Karpas-422 (cell line): ENCODE measurements at regions not wholly inside any gene's neighbourhood (a gene's known extent, or its start where the extent isn't known, plus 50 kb on each side); places are given as distances from the start of the nearest gene placed in this dataset.

ENCODE experiments used
- DNase-seq: peaks from one replicate; pipeline ENCODE4 v3.0.0-alpha.2; 2015
- H2AFZ ChIP-seq: fragments of 200-600 bp; sonication (generic); 2 replicates; pipeline ENCODE4 v1.6.1; 2014; ENCODE audit warnings: antibody characterized with exemption, low read length, mixed read lengths
- H3K27ac ChIP-seq: fragments of 200-600 bp; sonication (generic); 2 replicates; pipeline ENCODE4 v1.5.1; 2014; ENCODE audit warnings: mild to moderate bottlenecking, low read length, moderate library complexity
- H3K27me3 ChIP-seq: fragments of 200-600 bp; sonication (generic); 2 replicates; pipeline ENCODE4 v1.6.1; 2014; ENCODE audit warnings: low read length, mixed read lengths
- H3K36me3 ChIP-seq: fragments of 200-600 bp; sonication (generic); 2 replicates; pipeline ENCODE4 v1.6.1; 2014; ENCODE audit warnings: low read length, mixed read lengths; ENCODE audit not compliant: insufficient read depth
- H3K4me1 ChIP-seq: fragments of 200-600 bp; sonication (generic); 2 replicates; pipeline ENCODE4 v1.6.1; 2014; ENCODE audit warnings: mild to moderate bottlenecking, low read length, mixed read lengths
- H3K4me2 ChIP-seq: fragments of 200-600 bp; sonication (generic); 2 replicates; pipeline ENCODE4 v1.6.1; 2014; ENCODE audit warnings: low read length, low read depth, mild to moderate bottlenecking; ENCODE audit not compliant: poor library complexity, severe bottlenecking
- H3K4me3 ChIP-seq: fragments of 200-600 bp; sonication (generic); 2 replicates; pipeline ENCODE4 v1.5.1; 2014; ENCODE audit warnings: mild to moderate bottlenecking, antibody characterized with exemption, low read length, mixed read lengths
- H3K79me2 ChIP-seq: fragments of 200-600 bp; sonication (generic); 2 replicates; pipeline ENCODE4 v1.6.1; 2014; ENCODE audit warnings: mild to moderate bottlenecking, low read length, mixed read lengths
- H3K9ac ChIP-seq: fragments of 200-600 bp; sonication (generic); 2 replicates; pipeline ENCODE4 v1.6.0; 2014; ENCODE audit warnings: low read length
- H3K9me2 ChIP-seq: fragments of 200-600 bp; sonication (generic), shearing (Covaris generic); replicated peaks from 2 replicates; pipeline ENCODE4 v1.6.0; 2014; ENCODE audit warnings: mild to moderate bottlenecking, low read length, moderate library complexity; ENCODE audit not compliant: insufficient read depth
- H3K9me3 ChIP-seq: fragments of 300-700, 200-600 bp; sonication (generic); 2 replicates; pipeline ENCODE4 v1.6.1; 2014; ENCODE audit warnings: low read length, mixed read lengths
- H4K20me1 ChIP-seq: fragments of 200-600 bp; sonication (generic); 2 replicates; pipeline ENCODE4 v1.6.1; 2014; ENCODE audit warnings: mild to moderate bottlenecking, antibody characterized with exemption, low read length, low read depth; ENCODE audit not compliant: insufficient read depth

- no peaks in the 10 kb centered on the region for H3K79me2 ChIP-seq
- no peaks in the 10 kb centered on the region for H4K20me1 ChIP-seq
- H3K27me3 ChIP-seq, result no peaks in the 10 kb centered on the region
- no peak overlapping the region for H3K4me3 ChIP-seq
- peaks cover 10% of the 10 kb centered on the region for H3K9me3 ChIP-seq
- no peaks in the 10 kb centered on the region for H3K36me3 ChIP-seq
- no peak overlapping the region for H3K4me2 ChIP-seq
- H3K9ac ChIP-seq, result no peak overlapping the region
- no peaks in the 10 kb centered on the region for H3K9me2 ChIP-seq
- H3K27ac ChIP-seq, result no peak overlapping the region
- DNase-seq, result no peak
- no peak overlapping the region for H2AFZ ChIP-seq
- no peaks in the 10 kb centered on the region for H3K4me1 ChIP-seq
Measured at GRCh38 chr12:86774841-86775388, 518.7 kb upstream of the MGAT4C start.

DNA sequence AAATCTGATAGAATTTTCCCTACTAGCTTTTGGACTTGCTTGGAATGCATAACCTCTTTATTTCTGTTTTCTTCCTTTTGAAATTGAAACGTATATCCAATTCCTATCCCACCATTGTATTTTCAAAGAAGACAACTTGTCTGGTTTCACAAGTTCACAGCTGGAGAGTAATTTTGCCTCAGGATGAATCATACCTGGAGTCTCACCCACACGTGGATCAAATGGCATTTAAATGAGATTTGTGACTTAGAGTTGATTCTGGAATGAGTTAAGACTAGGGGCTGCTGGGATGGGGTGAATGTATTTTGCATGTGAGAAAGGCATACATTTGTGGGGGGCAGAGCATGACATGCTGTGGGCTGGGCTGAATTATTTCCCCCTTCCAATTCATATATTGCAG lies 516.5 kb upstream of the MGAT4C start:
- no peak overlapping the region for H3K27ac ChIP-seq
- no peaks in the 10 kb centered on the region for H3K4me1 ChIP-seq
- no peak overlapping the region for H3K4me3 ChIP-seq
- no peak overlapping the region for H3K4me2 ChIP-seq
- H3K27me3 ChIP-seq, result no peaks in the 10 kb centered on the region
- peaks cover 10% of the 10 kb centered on the region for H3K9me3 ChIP-seq
- DNase-seq, result no peak
- H3K79me2 ChIP-seq, result no peaks in the 10 kb centered on the region
- H3K36me3 ChIP-seq, result no peaks in the 10 kb centered on the region
- no peak overlapping the region for H3K9ac ChIP-seq
- no peaks in the 10 kb centered on the region for H3K9me2 ChIP-seq
- H2AFZ ChIP-seq, result no peak overlapping the region
- no peaks in the 10 kb centered on the region for H4K20me1 ChIP-seq

GRCh38 chr12:86770871-86771270 lies 514.7 kb upstream of the MGAT4C start:
- Histone ChIP-seq H3K9me2 (no peaks in the 10 kb centered on the region), H2AFZ (no peak overlapping the region), H3K36me3 (no peaks in the 10 kb centered on the region), H3K27me3 (no peaks in the 10 kb centered on the region), H3K27ac (no peak overlapping the region), H3K4me2 (no peak overlapping the region), H3K79me2 (no peaks in the 10 kb centered on the region), H3K4me1 (no peaks in the 10 kb centered on the region), H3K9ac (no peak overlapping the region), H4K20me1 (no peaks in the 10 kb centered on the region), H3K9me3 (peaks cover 8% of the 10 kb centered on the region), H3K4me3 (no peak overlapping the region)
- no peak for DNase-seq

DNA sequence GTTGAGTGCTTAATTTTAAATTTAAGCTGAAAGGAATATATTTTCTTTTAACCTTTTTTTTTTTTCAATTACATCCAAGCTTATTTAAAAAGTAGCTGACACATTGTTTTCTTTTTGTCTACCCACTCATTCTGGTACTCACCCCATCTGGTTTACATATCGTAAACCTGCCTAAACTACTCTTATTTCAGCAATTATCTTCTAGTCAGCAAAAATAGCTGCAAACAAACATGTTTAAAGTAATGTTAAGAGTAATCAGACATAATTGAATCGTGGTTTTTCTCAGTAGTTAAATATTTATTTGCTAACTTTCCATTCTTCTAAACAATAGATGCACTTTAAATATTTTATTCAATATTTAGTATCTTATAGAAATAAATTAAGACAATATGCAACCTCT lies 492.7 kb upstream of the MGAT4C start:
- Histone ChIP-seq H3K4me3 (no peak overlapping the region), H2AFZ (no peak overlapping the region), H3K36me3 (no peaks in the 10 kb centered on the region), H3K9ac (no peak overlapping the region), H3K9me2 (no peaks in the 10 kb centered on the region), H3K9me3 (peaks cover 13% of the 10 kb centered on the region; the same call in 1 of the 2 replicates), H3K4me2 (no peak overlapping the region), H3K27ac (no peak overlapping the region), H4K20me1 (no peaks in the 10 kb centered on the region), H3K27me3 (no peaks in the 10 kb centered on the region), H3K79me2 (no peaks in the 10 kb centered on the region), H3K4me1 (no peaks in the 10 kb centered on the region)
- no peak for DNase-seq

GRCh38 chr12:86744547-86745212 lies 488.5 kb upstream of the MGAT4C start:
- H3K27me3 ChIP-seq, result no peaks in the 10 kb centered on the region
- no peaks in the 10 kb centered on the region for H3K79me2 ChIP-seq
- no peaks in the 10 kb centered on the region for H3K9me2 ChIP-seq
- H3K9me3 ChIP-seq, result peaks cover 7% of the 10 kb centered on the region; the same call in 1 of the 2 replicates
- no peaks in the 10 kb centered on the region for H3K36me3 ChIP-seq
- no peak overlapping the region for H3K27ac ChIP-seq
- H3K4me2 ChIP-seq, result no peak overlapping the region
- no peaks in the 10 kb centered on the region for H3K4me1 ChIP-seq
- H3K4me3 ChIP-seq, result no peak overlapping the region
- H2AFZ ChIP-seq, result no peak overlapping the region
- DNase-seq, result no peak
- no peak overlapping the region for H3K9ac ChIP-seq
- H4K20me1 ChIP-seq, result no peaks in the 10 kb centered on the region

GRCh38 chr12:86743875-86744536 lies 487.8 kb upstream of the MGAT4C start:
- DNase-seq, result no peak
- Histone ChIP-seq H3K36me3 (no peaks in the 10 kb centered on the region), H3K9me3 (peaks cover 7% of the 10 kb centered on the region; the same call in 1 of the 2 replicates), H3K9me2 (no peaks in the 10 kb centered on the region), H3K9ac (no peak overlapping the region), H2AFZ (no peak overlapping the region), H3K4me2 (no peak overlapping the region), H4K20me1 (no peaks in the 10 kb centered on the region), H3K4me1 (no peaks in the 10 kb centered on the region), H3K27ac (no peak overlapping the region), H3K4me3 (no peak overlapping the region), H3K27me3 (no peaks in the 10 kb centered on the region), H3K79me2 (no peaks in the 10 kb centered on the region)

DNA sequence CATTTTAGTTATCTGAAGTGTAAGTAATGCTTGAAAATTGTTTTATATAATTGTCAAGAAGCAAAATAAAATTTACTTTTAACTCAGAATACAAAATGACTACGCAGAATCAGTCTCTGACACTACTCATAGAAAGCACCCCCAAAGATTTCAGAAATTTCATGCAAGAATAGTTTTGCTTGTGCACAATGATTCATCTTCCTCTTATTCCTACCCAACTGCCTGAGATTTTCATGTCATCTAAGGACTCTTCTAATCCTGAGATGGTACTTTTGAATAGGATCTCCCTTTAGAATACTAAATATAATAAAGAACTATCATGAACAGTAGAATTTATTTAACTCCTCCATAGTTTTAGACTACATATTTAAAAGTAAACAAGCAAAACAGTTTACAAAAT lies 485.3 kb upstream of the MGAT4C start:
- no peak for DNase-seq
- Histone ChIP-seq H3K36me3 (no peaks in the 10 kb centered on the region), H2AFZ (no peak overlapping the region)

DNA sequence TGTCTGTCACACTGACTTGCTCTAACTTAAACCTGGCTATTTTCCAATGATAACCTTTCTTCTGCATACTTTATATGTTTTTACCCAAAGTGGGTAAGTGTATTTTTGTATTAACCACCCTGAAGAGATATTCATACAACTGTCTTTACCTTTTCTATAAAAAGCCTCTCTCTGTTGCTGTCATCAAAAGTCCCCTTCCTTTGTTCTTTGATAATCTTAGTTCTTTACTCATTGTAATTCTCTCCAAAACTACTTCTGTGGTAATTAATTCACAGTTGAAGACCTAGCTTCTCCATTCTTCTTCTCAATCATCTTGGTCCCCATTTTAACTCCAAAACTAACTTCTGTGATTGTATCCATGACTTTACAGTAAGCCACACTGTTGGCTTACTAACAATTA lies 479.7 kb upstream of the MGAT4C start:
- H3K4me2 ChIP-seq, result no peak overlapping the region
- DNase-seq, result no peak
- H3K27me3 ChIP-seq, result no peaks in the 10 kb centered on the region
- no peaks in the 10 kb centered on the region for H3K4me1 ChIP-seq
- no peak overlapping the region for H2AFZ ChIP-seq
- peaks cover 9% of the 10 kb centered on the region for H3K9me3 ChIP-seq
- H3K79me2 ChIP-seq, result no peaks in the 10 kb centered on the region
- H3K9ac ChIP-seq, result no peak overlapping the region
- no peaks in the 10 kb centered on the region for H3K9me2 ChIP-seq
- H4K20me1 ChIP-seq, result no peaks in the 10 kb centered on the region
- no peak overlapping the region for H3K27ac ChIP-seq
- no peaks in the 10 kb centered on the region for H3K36me3 ChIP-seq
- no peak overlapping the region for H3K4me3 ChIP-seq

More for the DNA sequence above, 485.3 kb upstream of the MGAT4C start:
- H3K79me2 ChIP-seq, result no peaks in the 10 kb centered on the region
- H3K9me3 ChIP-seq, result peaks cover 4% of the 10 kb centered on the region; the same call in 1 of the 2 replicates
- no peak overlapping the region for H3K4me2 ChIP-seq
- no peak overlapping the region for H3K4me3 ChIP-seq
- H3K4me1 ChIP-seq, result no peaks in the 10 kb centered on the region
- H3K27ac ChIP-seq, result no peak overlapping the region
- H3K27me3 ChIP-seq, result no peaks in the 10 kb centered on the region
- no peak overlapping the region for H3K9ac ChIP-seq
- H4K20me1 ChIP-seq, result no peaks in the 10 kb centered on the region
- no peaks in the 10 kb centered on the region for H3K9me2 ChIP-seq
